Cerebellar cortex (tissue), 1 donor: ENCODE measurements at regions not wholly inside any gene's neighbourhood (a gene's known extent, or its start where the extent isn't known, plus 50 kb on each side); places are given as distances from the start of the nearest gene placed in this dataset.

Source experiments
- DNase-seq: peaks from one replicate; pipeline ENCODE4 v3.0.0-alpha.2; 2015; ENCODE audit warnings: low spot score

- DNase-seq = no peak
Observed at GRCh38 chr12:29043069-29043468, 106.0 kb upstream of the FAR2 start.

DNA sequence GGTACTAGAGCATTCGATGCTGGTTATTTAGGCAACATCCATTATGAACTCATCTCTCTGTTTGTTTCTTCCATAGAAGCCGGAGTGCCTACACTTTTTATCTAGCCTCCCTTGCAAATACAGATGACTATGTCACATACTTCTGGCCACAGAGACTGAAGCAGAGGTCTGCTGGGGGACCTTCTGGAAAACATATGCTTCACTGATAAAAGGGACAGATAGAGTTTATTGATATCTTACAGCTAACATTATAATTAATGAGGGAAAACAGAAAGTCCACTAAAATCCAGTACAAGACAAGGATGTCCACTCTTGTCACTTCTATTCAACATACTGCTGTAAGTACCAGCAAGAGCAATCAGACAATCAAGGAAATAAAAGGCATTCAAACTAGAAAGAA, 104.3 kb upstream of the FAR2 start:
- DNase-seq = no peak

- DNase-seq = no peak
Observed at GRCh38 chr12:29048787-29049186, 100.3 kb upstream of the FAR2 start.

GRCh38 chr12:29050503-29050902, 98.6 kb upstream of the FAR2 start:
- no peak for DNase-seq

- no peak for DNase-seq
Observed at GRCh38 chr12:29051221-29051620, 97.9 kb upstream of the FAR2 start.

DNA sequence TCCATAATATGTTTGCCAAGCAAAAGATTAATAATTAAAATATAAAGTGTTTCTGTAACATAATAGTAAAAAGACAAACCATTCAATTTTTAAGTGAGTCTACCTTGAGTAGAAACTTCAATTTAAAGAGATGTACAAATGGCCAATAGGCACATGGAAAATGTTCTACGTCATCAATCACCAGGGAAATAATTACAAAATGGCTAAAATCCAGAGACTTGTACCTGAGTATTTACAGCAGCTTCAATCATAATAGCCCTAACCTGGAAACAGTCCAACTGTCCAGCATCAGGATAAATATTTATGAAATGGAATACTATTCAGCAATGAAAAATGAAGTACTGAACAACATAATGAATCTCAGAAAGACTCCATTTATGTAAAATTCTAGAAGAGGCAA, 95.5 kb upstream of the FAR2 start:
- peak; percentile 4 for DNase-seq

GRCh38 chr12:29054858-29055663, 94.0 kb upstream of the FAR2 start:
- peak; percentile 63 for DNase-seq

GRCh38 chr12:29066011-29066588, 83.0 kb upstream of the FAR2 start:
- DNase-seq = peak; percentile 47

GRCh38 chr12:29067430-29067829, 81.6 kb upstream of the FAR2 start:
- DNase-seq = no peak

DNA sequence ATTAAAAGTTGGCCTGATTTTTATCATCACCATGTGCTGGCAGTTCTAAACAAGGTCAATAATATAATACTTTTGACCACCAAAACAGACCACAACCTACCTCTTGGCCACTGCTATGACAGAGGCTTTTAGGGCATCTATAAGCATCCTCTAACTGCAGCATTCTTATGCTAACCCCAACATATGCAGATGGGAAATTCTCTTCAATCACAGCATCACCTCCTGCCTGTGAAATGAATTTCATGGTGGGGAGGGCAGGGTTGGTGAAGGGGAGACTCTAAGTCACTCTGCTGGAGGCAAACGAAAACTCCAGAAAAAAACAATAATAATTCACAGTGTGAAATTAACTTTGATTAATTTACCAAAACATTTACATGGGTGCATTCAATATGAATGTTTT, 78.8 kb upstream of the FAR2 start:
- no peak for DNase-seq

DNA sequence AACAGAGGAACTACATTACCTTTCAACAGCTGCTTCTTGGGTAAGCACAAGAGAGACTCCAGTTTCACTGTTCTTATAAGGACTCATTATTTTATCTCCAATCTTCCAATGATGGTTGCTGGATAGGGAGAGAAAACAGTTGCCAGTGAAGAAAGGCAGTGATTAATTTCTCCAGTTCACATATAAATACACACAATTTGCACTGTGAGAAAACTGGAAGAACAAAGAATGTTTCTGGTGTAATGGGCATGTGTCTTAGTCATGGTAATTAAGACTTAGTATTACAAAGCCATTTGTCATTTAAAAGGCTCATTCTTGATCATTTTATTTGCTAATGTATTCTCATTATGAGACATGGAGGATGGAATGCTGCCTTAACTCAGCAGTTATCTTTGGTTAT, 78.0 kb upstream of the FAR2 start:
- no peak for DNase-seq

DNA sequence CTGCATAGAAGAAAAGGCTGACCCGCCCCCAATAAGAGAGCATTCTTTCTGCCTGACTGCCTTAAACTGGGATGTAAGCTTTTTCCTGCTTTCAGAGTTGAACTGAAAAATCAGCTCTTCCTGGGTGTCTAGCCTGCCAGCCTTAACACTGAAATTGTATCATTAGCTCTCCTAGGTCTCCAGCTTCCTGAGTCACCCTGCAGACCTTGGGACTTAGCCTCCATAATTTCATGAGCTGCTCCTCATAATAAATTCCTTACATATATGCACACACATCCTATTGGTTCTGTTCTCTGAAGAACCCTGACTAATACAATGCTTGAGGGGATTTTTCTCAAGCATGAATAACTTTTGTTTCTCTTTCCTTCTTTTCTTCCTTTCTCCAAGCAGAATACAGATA, 76.4 kb upstream of the FAR2 start:
- DNase-seq = no peak

- DNase-seq = peak; percentile 53
Observed at GRCh38 chr12:29073631-29074239, 75.3 kb upstream of the FAR2 start.

- DNase-seq = no peak
Observed at GRCh38 chr12:29081101-29081500, 68.0 kb upstream of the FAR2 start.

- DNase-seq = no peak
Observed at GRCh38 chr12:29082522-29082921, 66.6 kb upstream of the FAR2 start.

DNA sequence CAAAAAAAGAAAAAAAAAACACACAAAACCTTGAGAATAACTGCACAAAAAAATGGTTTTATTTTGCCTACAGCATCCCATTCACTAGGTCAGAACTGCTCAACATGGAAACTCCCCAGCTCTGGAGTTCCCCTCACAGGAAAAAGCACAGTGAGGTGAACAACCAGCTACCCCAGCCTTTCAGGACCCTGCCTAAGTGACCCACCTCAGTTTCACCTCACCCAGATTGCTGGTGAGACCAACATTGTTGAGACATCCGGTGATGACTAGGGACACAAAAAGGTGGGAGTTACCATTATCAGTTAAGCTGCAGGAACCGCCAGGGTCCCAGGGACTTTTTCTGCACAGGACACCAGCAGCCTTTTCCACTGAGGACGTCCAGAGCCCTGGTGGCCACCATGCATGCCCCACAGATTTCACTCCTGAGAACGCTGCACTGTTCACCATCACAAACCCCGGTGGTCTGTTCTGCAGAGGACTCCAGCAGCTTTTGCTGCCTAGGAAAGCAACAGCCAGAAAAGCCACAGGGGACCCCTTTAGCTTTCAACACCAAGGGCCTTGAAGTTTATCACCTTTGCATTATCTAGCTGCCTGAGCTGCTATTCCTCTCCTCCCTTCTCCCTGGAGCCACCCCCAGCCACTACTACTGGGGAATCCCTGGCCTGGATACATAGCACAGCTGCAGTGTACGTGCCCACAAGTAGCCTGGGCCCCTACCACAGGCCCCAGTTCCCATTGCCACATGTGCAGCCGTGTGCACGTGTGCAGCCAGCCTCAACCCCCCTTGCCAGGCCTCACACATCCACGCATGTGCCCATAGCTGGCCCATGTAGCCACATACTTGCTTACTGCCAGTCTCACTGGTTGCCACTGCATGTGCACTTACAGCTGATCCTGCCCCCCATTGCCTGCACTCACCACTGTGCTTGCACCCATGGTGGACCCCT, 62.5 kb upstream of the FAR2 start:
- no peak for DNase-seq

DNA sequence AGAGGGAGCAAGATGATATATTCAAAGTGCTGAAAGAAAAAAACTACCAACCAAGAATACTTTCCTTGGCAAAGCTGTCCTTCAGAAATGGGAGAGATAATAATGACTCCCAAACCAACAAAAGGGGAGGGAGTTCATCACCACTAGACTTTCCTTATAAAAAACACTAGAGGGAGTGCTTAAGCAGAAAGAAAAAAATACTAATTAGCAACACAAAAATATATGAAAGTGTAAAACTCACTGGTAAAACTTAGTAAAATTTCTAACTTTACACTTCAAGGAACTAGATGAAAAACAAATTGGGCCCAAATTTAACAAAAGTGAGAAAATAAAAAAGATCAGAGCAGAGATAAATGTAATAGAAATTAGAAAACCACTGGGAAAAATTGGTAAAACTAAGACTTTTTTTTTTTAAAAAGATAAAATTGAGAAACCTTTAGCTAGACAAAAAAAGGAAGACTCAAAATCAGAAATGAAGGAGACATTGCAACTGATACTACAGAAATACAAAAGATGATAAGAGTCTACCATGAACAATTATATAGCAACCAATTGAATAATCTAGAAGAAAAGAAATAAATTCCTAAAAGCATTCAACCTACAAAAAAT, 60.4 kb upstream of the FAR2 start:
- no peak for DNase-seq
